ENCODE measurements at regions not wholly inside any gene's neighbourhood (a gene's known extent, or its start where the extent isn't known, plus 50 kb on each side); places are given as distances from the start of the nearest gene placed in this dataset.

- no peak for DNase-seq
- ATAC-seq = no peak
- Mint-ChIP-seq H3K27me3 (ENCODE audit: low read depth) (no peaks in the 10 kb centered on the region), H3K4me1 (ENCODE audit: low read depth) (no peaks in the 10 kb centered on the region), H3K9me3 (peaks cover 5% of the 10 kb centered on the region), H3K36me3 (ENCODE audit: insufficient read depth) (no peaks in the 10 kb centered on the region), H3K4me3 (no peak overlapping the region)
Observed at GRCh38 chr11:127440616-127441015, 440.0 kb upstream of the KIRREL3 start.

- no peaks in the 10 kb centered on the region for H3K36me3 Mint-ChIP-seq (ENCODE audit: insufficient read depth)
- peaks cover 2% of the 10 kb centered on the region for H3K27me3 Mint-ChIP-seq (ENCODE audit: low read depth)
- H3K4me3 Mint-ChIP-seq = no peak overlapping the region
- ATAC-seq (no peak), DNase-seq (no peak)
- no peaks in the 10 kb centered on the region for H3K9me3 Mint-ChIP-seq
- H3K4me1 Mint-ChIP-seq (ENCODE audit: low read depth) = no peaks in the 10 kb centered on the region
Observed at GRCh38 chr11:127425281-127425680, 424.7 kb upstream of the KIRREL3 start.

DNA sequence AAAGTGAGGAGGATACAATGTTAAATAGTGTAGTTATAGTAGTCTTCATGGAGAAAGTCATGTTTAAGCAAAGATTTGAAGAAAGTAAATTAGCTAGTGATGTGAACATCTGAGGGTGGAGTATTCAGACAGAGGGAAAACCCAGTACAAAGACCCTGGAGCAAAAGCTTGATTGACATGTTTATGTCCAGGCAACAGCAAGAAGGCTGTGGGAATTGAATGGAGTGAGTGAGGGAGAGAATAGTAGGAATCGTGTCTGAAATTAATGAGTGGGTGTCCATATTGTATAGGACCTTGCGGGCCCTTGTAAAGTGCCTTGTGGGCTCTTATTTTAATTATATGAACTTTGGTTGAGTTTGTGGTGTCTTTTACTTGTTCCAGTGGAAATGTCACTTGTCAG, 424.1 kb upstream of the KIRREL3 start:
- ATAC-seq (no peak), DNase-seq (no peak)
- Mint-ChIP-seq H3K9me3 (no peaks in the 10 kb centered on the region), H3K27me3 (ENCODE audit: low read depth) (peaks cover 2% of the 10 kb centered on the region), H3K4me1 (ENCODE audit: low read depth) (no peaks in the 10 kb centered on the region), H3K36me3 (ENCODE audit: insufficient read depth) (no peaks in the 10 kb centered on the region), H3K4me3 (no peak overlapping the region)

DNA sequence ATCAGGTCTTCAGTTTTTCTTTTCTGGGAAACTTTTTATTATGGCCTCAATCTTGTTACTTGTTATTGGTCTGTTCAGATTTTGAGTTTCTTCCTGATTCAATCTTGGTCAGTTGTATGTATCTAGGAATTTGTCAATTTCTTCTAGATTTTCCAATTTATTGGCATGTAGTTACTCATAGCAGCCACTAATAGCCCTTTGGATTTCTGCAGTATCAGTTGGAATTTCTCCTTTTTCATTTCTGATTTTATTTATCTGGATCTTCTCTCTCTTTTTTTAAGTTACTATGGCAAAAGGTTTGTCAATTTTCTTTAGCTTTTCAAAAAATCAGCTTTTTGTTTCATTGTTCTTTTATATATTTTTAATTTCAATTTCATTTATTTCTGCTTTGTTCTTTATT, 419.6 kb upstream of the KIRREL3 start:
- ATAC-seq (no peak), DNase-seq (no peak)
- H3K27me3 Mint-ChIP-seq (ENCODE audit: low read depth) = peaks cover 2% of the 10 kb centered on the region
- no peak overlapping the region for H3K4me3 Mint-ChIP-seq
- H3K36me3 Mint-ChIP-seq (ENCODE audit: insufficient read depth) = no peaks in the 10 kb centered on the region
- peaks cover 9% of the 10 kb centered on the region for H3K9me3 Mint-ChIP-seq
- no peaks in the 10 kb centered on the region for H3K4me1 Mint-ChIP-seq (ENCODE audit: low read depth)

DNA sequence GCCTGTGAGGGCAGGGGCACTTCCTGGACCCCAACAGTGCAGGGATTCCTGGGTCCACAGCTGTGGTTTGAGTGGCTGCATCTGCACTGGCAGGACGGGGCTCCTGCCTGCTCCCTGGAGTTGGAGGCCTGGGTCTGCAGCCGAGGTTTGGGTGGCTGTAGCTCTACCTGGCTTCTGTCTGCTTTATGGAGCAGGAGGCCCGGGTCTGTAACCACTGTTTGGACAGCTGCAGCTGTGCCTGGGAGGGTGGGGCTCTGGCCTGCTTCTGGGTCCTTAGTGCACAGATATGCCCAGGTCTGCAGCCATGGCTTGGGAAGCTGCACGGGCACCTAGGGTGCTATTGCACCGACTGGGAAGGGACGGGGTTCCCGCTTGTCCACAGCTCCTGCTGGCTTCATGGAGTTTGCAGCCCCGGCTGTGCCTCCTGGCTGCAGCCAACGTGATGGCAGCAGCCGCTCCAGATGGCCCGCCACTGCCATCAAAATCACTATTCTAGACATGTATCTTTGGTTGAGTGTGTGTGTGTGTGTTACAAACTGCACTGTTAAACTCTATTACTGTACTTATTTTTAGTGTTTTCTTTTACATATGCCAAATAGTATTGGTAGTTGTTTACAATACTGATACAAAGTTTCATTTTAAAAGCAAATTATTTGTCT, 412.3 kb upstream of the KIRREL3 start:
- Mint-ChIP-seq H3K36me3 (ENCODE audit: insufficient read depth) (no peaks in the 10 kb centered on the region), H3K4me3 (no peak overlapping the region), H3K27me3 (ENCODE audit: low read depth) (no peaks in the 10 kb centered on the region), H3K4me1 (ENCODE audit: low read depth) (no peaks in the 10 kb centered on the region), H3K9me3 (peaks cover 15% of the 10 kb centered on the region)
- DNase-seq (no peak), ATAC-seq (no peak)

DNA sequence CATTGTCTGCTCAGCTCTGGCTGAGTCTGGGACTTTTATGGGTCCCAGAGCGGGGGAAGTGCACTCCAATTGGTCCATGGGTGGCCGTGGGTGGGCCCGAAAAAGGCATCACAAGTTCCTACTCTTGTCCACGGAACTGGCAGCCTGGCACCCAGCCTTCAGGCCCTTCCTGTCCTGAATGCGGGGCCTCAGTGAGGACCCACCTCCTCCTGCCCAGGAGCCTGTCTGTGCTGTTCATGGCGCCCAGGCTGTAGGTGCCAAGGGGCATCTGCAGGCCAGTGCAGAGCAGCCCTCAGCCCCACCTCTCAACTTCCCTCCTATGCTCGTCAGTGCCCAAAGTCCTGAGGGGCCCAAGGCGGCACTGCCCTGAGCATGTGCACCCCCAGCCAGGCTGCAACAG, 411.7 kb upstream of the KIRREL3 start:
- ATAC-seq (no peak), DNase-seq (no peak)
- Mint-ChIP-seq H3K36me3 (ENCODE audit: insufficient read depth) (no peaks in the 10 kb centered on the region), H3K9me3 (peaks cover 15% of the 10 kb centered on the region), H3K27me3 (ENCODE audit: low read depth) (no peaks in the 10 kb centered on the region), H3K4me3 (no peak overlapping the region), H3K4me1 (ENCODE audit: low read depth) (no peaks in the 10 kb centered on the region)

- no peaks in the 10 kb centered on the region for H3K36me3 Mint-ChIP-seq (ENCODE audit: insufficient read depth)
Observed at GRCh38 chr11:127411283-127411682, 410.7 kb upstream of the KIRREL3 start.

GRCh38 chr11:127395034-127395433, 394.5 kb upstream of the KIRREL3 start:
- no peak for ATAC-seq
- Mint-ChIP-seq H3K4me1 (ENCODE audit: low read depth) (no peaks in the 10 kb centered on the region), H3K9me3 (peaks cover 7% of the 10 kb centered on the region)

More at GRCh38 chr11:127411283-127411682, 410.7 kb upstream of the KIRREL3 start:
- no peak for ATAC-seq
- Mint-ChIP-seq H3K9me3 (peaks cover 10% of the 10 kb centered on the region), H3K27me3 (ENCODE audit: low read depth) (no peaks in the 10 kb centered on the region), H3K4me3 (no peak overlapping the region), H3K4me1 (ENCODE audit: low read depth) (no peaks in the 10 kb centered on the region)
- DNase-seq = no peak

GRCh38 chr11:127393460-127393997, 393.0 kb upstream of the KIRREL3 start:
- no peak for ATAC-seq
- DNase-seq = no peak
- H3K9me3 Mint-ChIP-seq = peaks cover 7% of the 10 kb centered on the region
- H3K4me3 Mint-ChIP-seq = no peak overlapping the region
- no peaks in the 10 kb centered on the region for H3K27me3 Mint-ChIP-seq (ENCODE audit: low read depth)
- H3K4me1 Mint-ChIP-seq (ENCODE audit: low read depth) = no peaks in the 10 kb centered on the region
- H3K36me3 Mint-ChIP-seq (ENCODE audit: insufficient read depth) = no peaks in the 10 kb centered on the region

More at GRCh38 chr11:127395034-127395433, 394.5 kb upstream of the KIRREL3 start:
- no peak overlapping the region for H3K4me3 Mint-ChIP-seq
- no peaks in the 10 kb centered on the region for H3K36me3 Mint-ChIP-seq (ENCODE audit: insufficient read depth)
- H3K27me3 Mint-ChIP-seq (ENCODE audit: low read depth) = no peaks in the 10 kb centered on the region
- DNase-seq = no peak

DNA sequence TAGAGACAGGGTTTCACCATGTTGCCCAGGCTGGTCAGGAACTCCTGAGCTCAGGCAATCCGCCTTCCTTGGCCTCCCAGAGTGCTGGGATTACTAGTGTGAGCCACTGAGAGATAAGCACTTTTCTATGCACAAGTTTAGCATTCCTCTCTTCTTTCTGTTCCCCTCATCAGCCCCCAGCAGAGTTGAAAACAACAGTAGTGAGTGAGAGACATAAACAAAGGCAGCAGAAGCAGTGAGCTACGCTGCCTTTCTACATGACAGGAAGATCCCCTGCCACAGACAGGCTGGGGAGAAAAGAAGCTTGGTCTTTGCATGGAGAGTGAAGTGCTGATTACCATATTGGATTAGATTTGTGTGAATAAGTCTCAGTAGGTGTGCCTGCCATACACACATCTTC, 392.0 kb upstream of the KIRREL3 start:
- Mint-ChIP-seq H3K9me3 (peaks cover 7% of the 10 kb centered on the region), H3K36me3 (ENCODE audit: insufficient read depth) (no peaks in the 10 kb centered on the region), H3K27me3 (ENCODE audit: low read depth) (no peaks in the 10 kb centered on the region), H3K4me3 (no peak overlapping the region), H3K4me1 (ENCODE audit: low read depth) (no peaks in the 10 kb centered on the region)
- DNase-seq = no peak
- no peak for ATAC-seq

- Mint-ChIP-seq H3K4me1 (ENCODE audit: low read depth) (no peaks in the 10 kb centered on the region), H3K27me3 (ENCODE audit: low read depth) (no peaks in the 10 kb centered on the region), H3K36me3 (ENCODE audit: insufficient read depth) (no peaks in the 10 kb centered on the region), H3K4me3 (no peak overlapping the region), H3K9me3 (peaks cover 10% of the 10 kb centered on the region)
- no peak for DNase-seq
- no peak for ATAC-seq
Observed at GRCh38 chr11:127390465-127390864, 389.9 kb upstream of the KIRREL3 start.

GRCh38 chr11:127385071-127385470, 384.5 kb upstream of the KIRREL3 start:
- Mint-ChIP-seq H3K4me1 (ENCODE audit: low read depth) (no peaks in the 10 kb centered on the region), H3K4me3 (no peak overlapping the region), H3K9me3 (peaks cover 3% of the 10 kb centered on the region), H3K36me3 (ENCODE audit: insufficient read depth) (no peaks in the 10 kb centered on the region), H3K27me3 (ENCODE audit: low read depth) (no peaks in the 10 kb centered on the region)
- ATAC-seq = no peak
- no peak for DNase-seq

GRCh38 chr11:127383026-127383425, 382.5 kb upstream of the KIRREL3 start:
- Mint-ChIP-seq H3K27me3 (ENCODE audit: low read depth) (no peaks in the 10 kb centered on the region), H3K9me3 (peaks cover 3% of the 10 kb centered on the region), H3K4me1 (ENCODE audit: low read depth) (no peaks in the 10 kb centered on the region), H3K4me3 (no peak overlapping the region), H3K36me3 (ENCODE audit: insufficient read depth) (no peaks in the 10 kb centered on the region)
- DNase-seq = no peak
- no peak for ATAC-seq

DNA sequence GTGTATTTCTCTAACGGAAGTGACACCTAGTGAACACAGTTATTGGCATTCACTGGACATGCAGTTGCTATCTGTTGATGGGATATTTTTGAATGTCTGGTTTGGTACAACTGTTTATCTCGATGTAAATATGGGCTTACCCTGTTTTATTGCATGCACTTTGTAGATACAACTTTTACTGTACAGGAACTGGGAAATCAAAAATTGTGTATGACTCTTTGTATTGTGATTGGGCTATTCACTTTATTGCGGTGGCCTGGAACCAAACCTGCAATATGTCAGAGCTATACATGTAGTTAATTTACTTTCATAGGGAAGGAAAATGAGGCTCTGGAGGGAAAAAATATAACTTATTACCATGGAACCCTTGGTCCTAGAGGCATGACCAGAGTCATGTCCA, 380.7 kb upstream of the KIRREL3 start:
- ATAC-seq (no peak), DNase-seq (no peak)
- no peaks in the 10 kb centered on the region for H3K36me3 Mint-ChIP-seq (ENCODE audit: insufficient read depth)
- H3K4me3 Mint-ChIP-seq = no peak overlapping the region
- H3K9me3 Mint-ChIP-seq = peaks cover under 1% of the 10 kb centered on the region
- H3K27me3 Mint-ChIP-seq (ENCODE audit: low read depth) = peaks cover 2% of the 10 kb centered on the region
- H3K4me1 Mint-ChIP-seq (ENCODE audit: low read depth) = no peaks in the 10 kb centered on the region

DNA sequence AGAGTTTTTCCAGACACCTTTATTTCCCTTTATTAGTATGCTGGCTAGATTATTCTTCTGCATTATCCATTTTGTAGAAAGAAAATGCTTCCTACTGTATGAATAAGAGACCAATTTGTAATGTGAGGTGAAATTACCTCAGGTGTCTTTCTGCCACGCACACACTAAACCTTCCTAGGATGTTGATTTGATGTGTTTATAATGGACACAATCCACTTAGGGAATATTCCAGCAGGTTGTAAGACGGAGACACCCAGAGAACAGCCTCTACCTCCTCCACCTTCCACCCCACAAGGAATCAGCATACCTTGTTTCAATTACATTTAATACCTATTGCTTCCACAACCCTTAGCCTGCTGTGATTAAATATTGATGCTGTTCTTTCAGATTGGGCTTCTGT, 379.1 kb upstream of the KIRREL3 start:
- Mint-ChIP-seq H3K4me3 (no peak overlapping the region), H3K4me1 (ENCODE audit: low read depth) (no peaks in the 10 kb centered on the region), H3K27me3 (ENCODE audit: low read depth) (peaks cover 2% of the 10 kb centered on the region), H3K9me3 (peaks cover 3% of the 10 kb centered on the region), H3K36me3 (ENCODE audit: insufficient read depth) (no peaks in the 10 kb centered on the region)
- DNase-seq (no peak), ATAC-seq (no peak)
